22Rv1 (cell line): ENCODE measurements at regions not wholly inside any gene's neighbourhood (a gene's known extent, or its start where the extent isn't known, plus 50 kb on each side); places are given as distances from the start of the nearest gene placed in this dataset.

Source experiments
- CTCF ChIP-seq: fragments of 450-650 bp; IDR thresholded peaks from 2 replicates; pipeline ENCODE4 v1.5.1; 2017; ENCODE audit warnings: mild to moderate bottlenecking
- ZFX ChIP-seq: fragments of 450-650 bp; IDR thresholded peaks from 2 replicates; pipeline ENCODE4 v1.6.1; 2017; ENCODE audit warnings: antibody characterized with exemption, borderline replicate concordance

GRCh38 chr9:33703430-33704102 is 91.8 kb upstream of the PRSS3 start:
- no peak for TF ChIP-seq CTCF
- no peak for TF ChIP-seq ZFX
